Sigmoid colon (tissue), 6 donors: ENCODE measurements at regions not wholly inside any gene's neighbourhood (a gene's known extent, or its start where the extent isn't known, plus 50 kb on each side); places are given as distances from the start of the nearest gene placed in this dataset.

ENCODE experiments used
- DNase-seq: peaks from one replicate; pipeline ENCODE4 v3.0.0-alpha.2; 2019
- H3K27ac ChIP-seq, 4 donors: fragments of 200-600 bp; sonication (generic); one replicate each; pipeline ENCODE4 v1.5.1; 2016 to 2019; ENCODE audit warnings: mild to moderate bottlenecking in 1 of 4
- H3K27me3 ChIP-seq, 3 donors: fragments of 200-600 bp; sonication (generic); one replicate each; pipeline ENCODE4 v1.5.1; 2019; ENCODE audit warnings: mild to moderate bottlenecking in 1 of 3
- H3K36me3 ChIP-seq, 4 donors: fragments of 200-600 bp; sonication (generic); one replicate each; pipeline ENCODE4 v1.5.1; 2016 to 2019
- H3K4me1 ChIP-seq, 4 donors: fragments of 200-600 bp; sonication (generic); one replicate each; pipeline ENCODE4 v1.5.1; 2017 to 2019
- H3K4me3 ChIP-seq, 4 donors: fragments of 200-600 bp; sonication (generic); one replicate each; pipeline ENCODE4 v1.5.1; 2017 to 2019; ENCODE audit warnings: mild to moderate bottlenecking in 2 of 4, moderate library complexity in 1 of 4
- H3K9me3 ChIP-seq, 4 donors: fragments of 200-600 bp in 3 of 4; sonication (generic) in 3 of 4; one replicate each; pipeline versions ENCODE4 v1.5.1 to v1.6.1; 2013 to 2019
- EP300 ChIP-seq, 4 donors: sonication (generic); formaldehyde crosslinking; IDR thresholded peaks; one replicate each; pipeline ENCODE4 v1.6.1; 2017; ENCODE audit warnings: antibody characterized with exemption in 4 of 4
- POLR2A ChIP-seq, 2 donors: fragments of 450-650 bp; IDR thresholded peaks; one replicate each; pipeline ENCODE4 v1.6.1; 2016; ENCODE audit warnings: antibody characterized with exemption in 2 of 2, mild to moderate bottlenecking in 2 of 2, moderate library complexity in 2 of 2
- POLR2AphosphoS5 ChIP-seq, 4 donors: sonication (generic); formaldehyde crosslinking; IDR thresholded peaks; one replicate each; pipeline ENCODE4 v1.6.1; 2017; ENCODE audit warnings: antibody characterized with exemption in 4 of 4
- WGBS, 2 donors: extraction: QIAGEN DNeasy Blood & Tissue Kit; methylation state at CpG; one replicate each; pipeline ENCODE4 v1.1.7; 2013; 5-methylcytosine and 5-hydroxymethylcytosine counted together
- intact Hi-C: fragments of 100-400 bp; cut with DNase I; formaldehyde crosslinking; loops from one replicate; pipeline ENCODE4 v1.15.1; 2023
- TF ChIP-seq, protein P1 (sequence below), 4 experiments: fragments of 450-650 bp in 3 of 4; fragments of 200-600 bp in 1 of 4; IDR thresholded peaks; one replicate each; pipeline ENCODE4 v1.5.1; 2016 to 2019; ENCODE audit warnings: antibody characterized with exemption in 4 of 4, mild to moderate bottlenecking in 3 of 4, moderate library complexity in 2 of 4
- donor health status: healthy with polysubstance abuse.
- donor health status: healthy.

DNA sequence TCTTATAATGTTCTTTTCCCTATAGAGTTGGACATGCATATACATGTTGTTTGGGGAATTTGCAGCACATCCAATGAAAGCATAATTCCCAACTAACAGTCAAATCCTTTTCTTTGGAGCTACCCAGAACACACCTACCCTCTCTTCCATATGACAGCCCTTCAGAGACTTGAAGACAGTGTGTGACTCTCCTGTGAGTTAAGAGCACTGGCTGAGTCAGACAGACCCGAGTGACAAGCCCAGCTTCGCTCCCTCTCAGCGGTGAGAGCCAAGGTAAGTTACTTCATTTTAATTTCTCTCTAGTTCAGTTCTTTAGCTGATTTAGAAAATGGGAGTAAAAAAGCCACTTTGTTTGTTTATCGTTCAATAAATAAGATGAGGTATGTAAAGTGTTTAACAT, 86.3 kb downstream of the RTL9 start:
- no peaks in the 10 kb centered on the region for H3K27me3 ChIP-seq
- TF ChIP-seq POLR2A (IDR thresholded peaks at IDR 0.05) = no peak
- no peak for TF ChIP-seq POLR2AphosphoS5 (IDR thresholded peaks at IDR 0.05)
- TF ChIP-seq, protein P1, sequence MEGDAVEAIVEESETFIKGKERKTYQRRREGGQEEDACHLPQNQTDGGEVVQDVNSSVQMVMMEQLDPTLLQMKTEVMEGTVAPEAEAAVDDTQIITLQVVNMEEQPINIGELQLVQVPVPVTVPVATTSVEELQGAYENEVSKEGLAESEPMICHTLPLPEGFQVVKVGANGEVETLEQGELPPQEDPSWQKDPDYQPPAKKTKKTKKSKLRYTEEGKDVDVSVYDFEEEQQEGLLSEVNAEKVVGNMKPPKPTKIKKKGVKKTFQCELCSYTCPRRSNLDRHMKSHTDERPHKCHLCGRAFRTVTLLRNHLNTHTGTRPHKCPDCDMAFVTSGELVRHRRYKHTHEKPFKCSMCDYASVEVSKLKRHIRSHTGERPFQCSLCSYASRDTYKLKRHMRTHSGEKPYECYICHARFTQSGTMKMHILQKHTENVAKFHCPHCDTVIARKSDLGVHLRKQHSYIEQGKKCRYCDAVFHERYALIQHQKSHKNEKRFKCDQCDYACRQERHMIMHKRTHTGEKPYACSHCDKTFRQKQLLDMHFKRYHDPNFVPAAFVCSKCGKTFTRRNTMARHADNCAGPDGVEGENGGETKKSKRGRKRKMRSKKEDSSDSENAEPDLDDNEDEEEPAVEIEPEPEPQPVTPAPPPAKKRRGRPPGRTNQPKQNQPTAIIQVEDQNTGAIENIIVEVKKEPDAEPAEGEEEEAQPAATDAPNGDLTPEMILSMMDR (IDR thresholded peaks at IDR 0.05) = no peak
- TF ChIP-seq EP300 (IDR thresholded peaks at IDR 0.05) = no peak
- intact Hi-C loops = loop anchor here (5.0 kb wide), 1 partner anchor 222 kb away; no protein-coding TSS in a partner anchor
- DNase-seq = no peak
- WGBS, 2 donors = 60 to 70% methylated on average over 4 of the region's 4 CpGs
- no peaks in the 10 kb centered on the region for H3K4me1 ChIP-seq
- H3K9me3 ChIP-seq = no peaks in the 10 kb centered on the region
- no peak overlapping the region for H3K27ac ChIP-seq
- H3K36me3 ChIP-seq = no peaks in the 10 kb centered on the region
- H3K4me3 ChIP-seq = no peak overlapping the region

DNA sequence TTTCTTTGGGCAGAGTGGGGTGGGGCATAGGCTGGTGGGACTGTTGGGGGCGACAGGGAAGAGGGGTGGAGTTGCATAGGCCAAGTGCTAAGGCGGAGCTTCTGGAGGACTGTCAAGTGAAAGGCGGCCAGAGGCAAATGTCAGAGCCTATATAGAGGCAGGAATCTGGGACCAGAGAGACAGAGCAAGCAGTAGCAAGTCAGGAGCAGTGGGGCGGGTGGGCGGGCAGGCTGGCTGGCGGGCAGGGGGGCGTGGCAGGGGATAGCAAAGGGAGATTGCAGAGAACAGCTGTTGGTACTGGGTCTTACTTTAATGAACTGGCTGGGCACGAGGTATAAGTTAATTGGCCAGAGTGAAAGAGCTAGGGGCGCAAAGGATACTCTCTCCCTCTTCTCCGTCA, 89.8 kb downstream of the RTL9 start:
- no peaks in the 10 kb centered on the region for H3K36me3 ChIP-seq
- H3K27me3 ChIP-seq = no peaks in the 10 kb centered on the region
- H3K27ac ChIP-seq = no peak overlapping the region
- no peaks in the 10 kb centered on the region for H3K4me1 ChIP-seq
- no peaks in the 10 kb centered on the region for H3K9me3 ChIP-seq
- 66 to 82% methylated on average over 10 of the region's 10 CpGs for WGBS, 2 donors
- intact Hi-C loops = loop anchor here (5.0 kb wide), 1 partner anchor 219 kb away; no protein-coding TSS in a partner anchor
- no peak for DNase-seq
- no peak overlapping the region for H3K4me3 ChIP-seq
- TF ChIP-seq, protein P1 (IDR thresholded peaks at IDR 0.05) = no peak
- TF ChIP-seq POLR2AphosphoS5 (IDR thresholded peaks at IDR 0.05) (no peak), POLR2A (IDR thresholded peaks at IDR 0.05) (no peak), EP300 (IDR thresholded peaks at IDR 0.05) (no peak)

DNA sequence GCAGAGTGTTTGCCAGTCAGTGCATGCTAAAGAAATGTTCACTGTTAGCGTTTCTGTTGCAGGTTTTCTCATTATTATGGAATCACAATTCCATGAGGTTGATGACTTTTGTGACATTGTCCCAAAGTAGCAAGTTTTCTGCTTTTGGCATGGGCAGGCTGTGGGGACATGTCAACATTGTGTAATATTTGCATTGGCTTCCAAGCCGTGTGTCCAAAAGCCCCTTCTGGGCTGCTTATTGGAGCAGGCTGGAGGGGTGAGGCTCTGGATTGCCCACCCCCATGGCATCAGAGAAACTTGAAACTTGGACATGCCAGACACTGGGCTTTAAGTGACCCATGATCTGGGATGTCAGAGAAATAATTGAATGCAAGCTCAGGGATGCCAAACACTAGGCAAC, 90.7 kb downstream of the RTL9 start:
- TF ChIP-seq EP300 (IDR thresholded peaks at IDR 0.05) = no peak
- no peak for TF ChIP-seq POLR2A (IDR thresholded peaks at IDR 0.05)
- TF ChIP-seq, protein P1 (IDR thresholded peaks at IDR 0.05) = no peak
- no peak for TF ChIP-seq POLR2AphosphoS5 (IDR thresholded peaks at IDR 0.05)
- no peaks in the 10 kb centered on the region for H3K4me1 ChIP-seq
- intact Hi-C loops = loop anchor here (5.0 kb wide), 1 partner anchor 218 kb away; no protein-coding TSS in a partner anchor
- H3K4me3 ChIP-seq = no peak overlapping the region
- no peak for DNase-seq
- WGBS, 2 donors = 46 to 71% methylated on average over 2 of the region's 2 CpGs
- H3K27me3 ChIP-seq = no peaks in the 10 kb centered on the region
- H3K27ac ChIP-seq = no peak overlapping the region
- H3K36me3 ChIP-seq = no peaks in the 10 kb centered on the region
- H3K9me3 ChIP-seq = no peaks in the 10 kb centered on the region

DNA sequence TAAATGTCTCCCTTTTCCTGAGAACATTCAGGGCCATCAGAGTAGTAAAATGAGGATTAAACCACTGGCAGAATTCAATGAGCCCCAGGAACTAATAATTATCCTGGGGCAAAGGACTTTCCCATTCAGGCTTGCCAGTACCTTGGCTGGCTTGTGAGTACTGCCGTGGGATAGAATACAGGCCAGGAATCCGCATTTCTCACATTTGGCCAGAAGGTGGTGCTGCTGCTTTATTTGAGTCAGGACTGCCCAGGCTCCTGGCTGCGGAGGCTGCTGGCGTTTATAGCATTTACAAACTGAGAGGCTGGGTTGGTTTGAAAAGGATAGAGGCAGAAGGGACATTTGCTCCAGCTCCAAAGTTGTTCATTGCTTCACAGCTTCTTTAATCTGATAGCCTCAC, 91.4 kb downstream of the RTL9 start:
- H3K9me3 ChIP-seq = no peaks in the 10 kb centered on the region
- H3K4me3 ChIP-seq = no peak overlapping the region
- intact Hi-C loops = loop anchor here (1.0 to 10.0 kb wide), 3 partner anchors 397 to 995 kb away; no protein-coding TSS in a partner anchor
- WGBS, 2 donors = 0 to 1% methylated on average over 4 of the region's 4 CpGs
- H3K4me1 ChIP-seq = no peaks in the 10 kb centered on the region
- TF ChIP-seq EP300 (IDR thresholded peaks at IDR 0.05) = no peak
- TF ChIP-seq, protein P1 (IDR thresholded peaks at IDR 0.05) = peak in 3 of 4 experiments; percentile 35 to 48 (median 39)
- no peak overlapping the region for H3K27ac ChIP-seq
- H3K36me3 ChIP-seq = no peaks in the 10 kb centered on the region
- peak; percentile 87 for DNase-seq
- H3K27me3 ChIP-seq = no peaks in the 10 kb centered on the region

DNA sequence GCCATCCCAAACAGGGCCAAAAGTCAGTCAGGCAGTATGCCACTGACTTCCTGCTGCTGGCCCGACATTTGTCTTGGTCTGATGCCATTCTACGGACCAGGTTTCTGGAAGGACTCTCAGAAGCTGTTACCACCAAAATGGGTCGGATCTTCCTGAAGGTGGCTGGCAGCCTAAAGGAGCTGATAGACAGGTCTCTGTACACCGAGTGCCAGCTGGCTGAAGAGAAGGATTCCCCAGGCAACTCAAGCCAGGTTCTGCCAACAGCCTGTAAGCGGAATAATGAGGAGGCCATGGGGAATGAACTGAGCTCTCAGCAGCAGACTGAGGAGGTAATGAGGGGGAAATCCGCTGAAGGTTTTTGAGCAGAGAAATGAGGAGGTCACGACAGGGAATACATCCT, 95.7 kb downstream of the RTL9 start:
- Histone ChIP-seq H3K27ac (no peak overlapping the region), H3K9me3 (no peaks in the 10 kb centered on the region), H3K27me3 (no peaks in the 10 kb centered on the region), H3K4me3 (no peak overlapping the region), H3K36me3 (no peaks in the 10 kb centered on the region), H3K4me1 (no peaks in the 10 kb centered on the region)
- 77 to 90% methylated on average over 7 of the region's 7 CpGs for WGBS, 2 donors
- TF ChIP-seq EP300 (IDR thresholded peaks at IDR 0.05) (no peak), POLR2AphosphoS5 (IDR thresholded peaks at IDR 0.05) (no peak), POLR2A (IDR thresholded peaks at IDR 0.05) (no peak)
- TF ChIP-seq, protein P1 (IDR thresholded peaks at IDR 0.05) = no peak
- no peak for DNase-seq
- intact Hi-C loops = loop anchor here (5.0 to 10.0 kb wide), 2 partner anchors 788 to 990 kb away; no protein-coding TSS in a partner anchor
